Activated naive CD4-positive, alpha-beta T cell treated with anti-CD3 and anti-CD28 coated beads for 36 hours (primary cell): ENCODE measurements at regions not wholly inside any gene's neighbourhood (a gene's known extent, or its start where the extent isn't known, plus 50 kb on each side); places are given as distances from the start of the nearest gene placed in this dataset.

Experiments used
- CTCF ChIA-PET: fragments of 350-600 bp; sonication (Branson Sonifier 250); formaldehyde crosslinking; loops from one replicate; lab custom pipeline; 2021; ENCODE audit warnings: antibody characterized with exemption; lab: Charles Lee
- DNase-seq: peaks from one replicate; pipeline ENCODE4 v3.0.0-alpha.2; 2020
- H3K27ac Mint-ChIP-seq: one replicate; pipeline ENCODE4 v1.8.0; 2021; ENCODE audit warnings: mild to moderate bottlenecking, mixed read lengths
- H3K27me3 Mint-ChIP-seq: one replicate; pipeline ENCODE4 v1.8.0; 2021; ENCODE audit warnings: low read depth, mixed read lengths
- H3K36me3 Mint-ChIP-seq: one replicate; pipeline ENCODE4 v1.8.0; 2021; ENCODE audit warnings: low read depth, mixed read lengths
- H3K4me1 Mint-ChIP-seq: one replicate; pipeline ENCODE4 v1.8.0; 2021; ENCODE audit warnings: low read depth, mixed read lengths
- H3K4me3 Mint-ChIP-seq: one replicate; pipeline ENCODE4 v1.8.0; 2021; ENCODE audit warnings: mild to moderate bottlenecking, moderate library complexity, mixed read lengths
- H3K9me3 Mint-ChIP-seq: one replicate; pipeline ENCODE4 v1.8.0; 2021; ENCODE audit warnings: mixed read lengths
- intact Hi-C: fragments of 100-400 bp; cut with micrococcal nuclease; formaldehyde crosslinking; loops from one replicate; pipeline ENCODE4 v1.15.1; 2023

GRCh38 chr10:128687408-128687807 lies 561.2 kb upstream of the MKI67 start:
- no peak overlapping the region for H3K27ac Mint-ChIP-seq

DNA sequence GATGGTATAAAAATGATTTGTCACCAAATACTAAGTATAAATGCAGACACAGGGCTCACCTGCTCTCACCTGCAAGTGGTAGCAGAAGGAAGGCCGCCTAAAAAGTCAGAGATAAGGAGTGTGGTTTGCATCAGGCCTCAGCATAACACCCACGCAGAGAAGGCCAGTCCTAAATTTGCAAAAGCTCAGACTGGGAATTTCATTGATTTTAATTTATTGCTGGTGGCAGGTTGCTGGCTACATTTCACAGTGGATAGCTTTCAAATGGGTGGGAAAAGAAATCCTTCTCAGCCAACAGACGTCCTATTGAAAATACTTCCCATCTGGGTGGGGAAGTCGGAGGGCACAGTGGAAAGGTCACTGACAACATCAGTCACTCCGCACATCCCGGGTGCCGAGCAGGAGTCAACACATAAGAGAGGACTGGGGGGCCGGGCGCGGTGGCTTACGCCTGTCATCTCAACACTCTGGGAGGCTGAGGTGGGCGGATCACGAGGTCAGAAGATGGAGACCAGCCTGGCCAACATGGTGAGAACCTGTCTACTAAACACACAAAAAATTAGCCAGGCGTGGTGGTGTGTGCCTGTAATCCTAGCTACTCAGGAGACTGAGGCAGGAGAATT lies 561.8 kb upstream of the MKI67 start:
- Mint-ChIP-seq H3K4me1 (no peaks in the 10 kb centered on the region), H3K27ac (no peak overlapping the region), H3K9me3 (no peaks in the 10 kb centered on the region), H3K27me3 (peaks cover 2% of the 10 kb centered on the region), H3K36me3 (no peaks in the 10 kb centered on the region), H3K4me3 (no peak overlapping the region)
- intact Hi-C loops: no loop called here
- DNase-seq: no peak
- CTCF ChIA-PET: no interaction called here

More at GRCh38 chr10:128687408-128687807, 561.2 kb upstream of the MKI67 start:
- CTCF ChIA-PET: no interaction called here
- no peaks in the 10 kb centered on the region for H3K9me3 Mint-ChIP-seq
- no peaks in the 10 kb centered on the region for H3K36me3 Mint-ChIP-seq
- intact Hi-C loops: no loop called here
- H3K4me3 Mint-ChIP-seq: no peak overlapping the region
- DNase-seq: no peak
- H3K27me3 Mint-ChIP-seq: peaks cover 2% of the 10 kb centered on the region
- no peaks in the 10 kb centered on the region for H3K4me1 Mint-ChIP-seq

DNA sequence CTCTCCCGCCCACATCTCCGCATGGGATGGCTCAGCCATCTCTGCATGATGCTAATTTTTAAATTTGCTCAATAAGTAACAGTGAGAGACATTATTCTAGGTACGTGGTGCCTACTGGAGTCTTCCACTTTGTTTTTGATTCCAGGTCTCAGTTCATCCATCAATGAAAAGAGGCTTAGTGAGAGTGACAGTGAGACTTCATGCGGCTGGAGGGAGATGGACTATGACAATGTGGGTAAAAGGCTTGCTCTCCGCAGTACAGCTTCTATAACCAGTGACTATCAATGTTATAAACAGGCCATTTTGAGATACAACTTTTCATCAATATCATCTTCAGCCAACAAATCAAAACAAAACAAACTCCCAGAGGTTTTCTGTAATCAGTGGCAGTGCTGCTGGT lies 563.4 kb upstream of the MKI67 start:
- CTCF ChIA-PET: no interaction called here
- no peaks in the 10 kb centered on the region for H3K36me3 Mint-ChIP-seq

DNA sequence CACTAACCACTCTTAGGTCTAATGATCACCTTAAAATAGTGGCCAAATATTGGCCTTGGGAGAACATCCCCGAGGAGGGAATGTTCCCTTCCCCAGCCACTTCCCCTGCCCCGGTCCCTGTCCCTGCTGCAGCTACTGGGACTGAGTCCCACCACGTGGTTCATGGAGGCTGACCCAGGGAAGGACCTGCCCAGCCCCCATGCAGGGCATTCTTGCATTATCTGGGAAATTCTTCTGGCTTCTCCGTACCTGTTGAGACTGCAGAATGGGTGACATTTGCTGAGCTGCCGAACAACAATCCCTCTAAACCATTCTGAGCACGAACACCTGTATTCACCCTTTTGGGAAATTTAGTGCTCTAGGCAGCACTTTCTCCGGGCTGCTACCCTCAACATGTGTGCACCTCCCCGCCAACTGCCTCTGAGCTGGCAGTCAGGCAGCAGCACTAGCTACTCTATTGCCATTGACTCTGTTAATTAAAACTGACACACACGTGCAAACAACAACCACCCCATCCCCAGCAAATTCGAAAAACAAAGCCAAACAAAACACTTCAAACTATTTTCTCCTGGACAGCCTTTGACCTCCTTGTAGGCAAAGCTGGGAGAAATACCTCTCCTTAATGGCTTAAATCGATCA lies 567.4 kb upstream of the MKI67 start:
- Mint-ChIP-seq H3K36me3 (no peaks in the 10 kb centered on the region), H3K9me3 (no peaks in the 10 kb centered on the region), H3K27ac (no peak overlapping the region), H3K27me3 (peaks cover 5% of the 10 kb centered on the region), H3K4me1 (no peaks in the 10 kb centered on the region), H3K4me3 (no peak overlapping the region)
- intact Hi-C loops: no loop called here
- no peak for DNase-seq
- CTCF ChIA-PET: no interaction called here

More for the DNA sequence above, 563.4 kb upstream of the MKI67 start:
- DNase-seq: no peak
- Mint-ChIP-seq H3K9me3 (no peaks in the 10 kb centered on the region), H3K4me1 (no peaks in the 10 kb centered on the region), H3K27me3 (peaks cover 5% of the 10 kb centered on the region), H3K27ac (no peak overlapping the region), H3K4me3 (no peak overlapping the region)
- intact Hi-C loops: no loop called here

GRCh38 chr10:128694168-128694850 lies 568.1 kb upstream of the MKI67 start:
- H3K27me3 Mint-ChIP-seq: peaks cover 5% of the 10 kb centered on the region
- CTCF ChIA-PET: no interaction called here
- no peak overlapping the region for H3K27ac Mint-ChIP-seq
- no peak overlapping the region for H3K4me3 Mint-ChIP-seq
- no peaks in the 10 kb centered on the region for H3K36me3 Mint-ChIP-seq
- H3K9me3 Mint-ChIP-seq: no peaks in the 10 kb centered on the region
- no peaks in the 10 kb centered on the region for H3K4me1 Mint-ChIP-seq
- no peak for DNase-seq
- intact Hi-C loops: no loop called here

GRCh38 chr10:128694851-128695725 lies 568.9 kb upstream of the MKI67 start:
- Mint-ChIP-seq H3K27ac (no peak overlapping the region), H3K9me3 (no peaks in the 10 kb centered on the region), H3K36me3 (no peaks in the 10 kb centered on the region), H3K27me3 (peaks cover 4% of the 10 kb centered on the region), H3K4me3 (no peak overlapping the region), H3K4me1 (no peaks in the 10 kb centered on the region)
- no peak for DNase-seq
- CTCF ChIA-PET: no interaction called here
- intact Hi-C loops: no loop called here

- Mint-ChIP-seq H3K27ac (no peak overlapping the region), H3K4me3 (no peak overlapping the region), H3K9me3 (no peaks in the 10 kb centered on the region), H3K36me3 (no peaks in the 10 kb centered on the region), H3K4me1 (no peaks in the 10 kb centered on the region), H3K27me3 (peaks cover 4% of the 10 kb centered on the region)
- DNase-seq: no peak
- intact Hi-C loops: no loop called here
- CTCF ChIA-PET: no interaction called here
Measured at GRCh38 chr10:128695931-128696330, 569.7 kb upstream of the MKI67 start.

- Mint-ChIP-seq H3K9me3 (no peaks in the 10 kb centered on the region), H3K36me3 (no peaks in the 10 kb centered on the region), H3K27me3 (peaks cover 4% of the 10 kb centered on the region), H3K4me1 (no peaks in the 10 kb centered on the region), H3K4me3 (no peak overlapping the region), H3K27ac (no peak overlapping the region)
- CTCF ChIA-PET: no interaction called here
- intact Hi-C loops: no loop called here
- DNase-seq: no peak
Measured at GRCh38 chr10:128697437-128697836, 571.2 kb upstream of the MKI67 start.

GRCh38 chr10:128701381-128701780 lies 575.2 kb upstream of the MKI67 start:
- CTCF ChIA-PET: no interaction called here
- Mint-ChIP-seq H3K4me1 (no peaks in the 10 kb centered on the region), H3K27ac (no peak overlapping the region), H3K36me3 (no peaks in the 10 kb centered on the region), H3K4me3 (no peak overlapping the region), H3K27me3 (no peaks in the 10 kb centered on the region), H3K9me3 (no peaks in the 10 kb centered on the region)
- no peak for DNase-seq
- intact Hi-C loops: no loop called here

DNA sequence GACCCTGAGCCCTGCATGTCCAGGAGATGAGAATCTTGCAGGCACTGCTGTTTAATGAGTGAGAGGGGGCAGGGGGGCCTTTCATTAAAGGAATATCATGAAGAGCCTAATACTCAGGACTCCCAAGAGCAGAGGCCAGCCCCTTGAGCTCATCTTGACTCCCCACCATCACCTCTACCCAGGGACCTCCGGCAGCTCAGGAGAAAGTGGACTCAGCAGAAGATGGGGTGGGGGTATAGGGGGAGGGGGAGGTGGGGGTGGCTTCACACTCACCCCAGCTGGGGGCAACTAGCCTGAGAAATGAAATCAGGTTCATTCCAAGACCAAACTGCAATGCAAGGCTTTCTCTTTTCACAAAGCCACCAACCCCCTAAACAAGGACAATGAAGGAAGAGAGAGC lies 575.6 kb upstream of the MKI67 start:
- H3K4me1 Mint-ChIP-seq: no peaks in the 10 kb centered on the region
- DNase-seq: no peak
- no peak overlapping the region for H3K27ac Mint-ChIP-seq
- H3K36me3 Mint-ChIP-seq: no peaks in the 10 kb centered on the region
- peaks cover 2% of the 10 kb centered on the region for H3K27me3 Mint-ChIP-seq
- no peak overlapping the region for H3K4me3 Mint-ChIP-seq
- CTCF ChIA-PET: no interaction called here
- H3K9me3 Mint-ChIP-seq: no peaks in the 10 kb centered on the region
- intact Hi-C loops: no loop called here

GRCh38 chr10:128704716-128705115 lies 578.5 kb upstream of the MKI67 start:
- Mint-ChIP-seq H3K4me1 (no peaks in the 10 kb centered on the region), H3K27ac (no peak overlapping the region)
- CTCF ChIA-PET: no interaction called here

GRCh38 chr10:128708182-128708581 lies 582.0 kb upstream of the MKI67 start:
- H3K4me3 Mint-ChIP-seq: no peak overlapping the region
- no peak overlapping the region for H3K27ac Mint-ChIP-seq
- CTCF ChIA-PET: interaction anchor here (1.0 kb wide), 1 partner anchor 11 kb away, joined by 3 read pairs; no protein-coding TSS in a partner anchor
- H3K27me3 Mint-ChIP-seq: peaks cover 19% of the 10 kb centered on the region
- DNase-seq: no peak
- intact Hi-C loops: no loop called here
- no peaks in the 10 kb centered on the region for H3K9me3 Mint-ChIP-seq
- no peaks in the 10 kb centered on the region for H3K36me3 Mint-ChIP-seq
- H3K4me1 Mint-ChIP-seq: no peaks in the 10 kb centered on the region

More at GRCh38 chr10:128704716-128705115, 578.5 kb upstream of the MKI67 start:
- DNase-seq: no peak
- Mint-ChIP-seq H3K36me3 (no peaks in the 10 kb centered on the region), H3K27me3 (peaks cover 7% of the 10 kb centered on the region), H3K9me3 (no peaks in the 10 kb centered on the region), H3K4me3 (no peak overlapping the region)
- intact Hi-C loops: no loop called here
